ENCODE measurements at regions not wholly inside any gene's neighbourhood (a gene's known extent, or its start where the extent isn't known, plus 50 kb on each side); places are given as distances from the start of the nearest gene placed in this dataset.

GRCh38 chr5:174642816-174643405 lies 81.5 kb upstream of the MSX2 start:
- 3% methylated on average over 4 of the region's 4 CpGs for WGBS (ENCODE audit: insufficient coverage, insufficient replicate concordance, low lambda C conversion rate, missing lambda C conversion rate)
- Histone ChIP-seq H3K79me2 (ENCODE audit: control insufficient read depth, insufficient read depth, low read length) (no peaks in the 10 kb centered on the region), H2AFZ (ENCODE audit: control insufficient read depth, low read depth, low read length) (no peak overlapping the region), H3K27ac (ENCODE audit: control insufficient read depth, insufficient read depth) (no peak overlapping the region), H3K4me3 (no peak overlapping the region), H3K27me3 (replicated peaks in 1 of 2; ENCODE audit: control insufficient read depth in 2 of 2, insufficient read depth in 2 of 2, low read length in 1 of 2) (no peaks in the 10 kb centered on the region), H3K9ac (ENCODE audit: control insufficient read depth, insufficient read depth, low read length) (no peak overlapping the region), H4K20me1 (ENCODE audit: control insufficient read depth, insufficient read depth) (no peaks in the 10 kb centered on the region), H3K4me1 (ENCODE audit: control insufficient read depth, insufficient read depth, low read length) (no peaks in the 10 kb centered on the region), H3K4me2 (ENCODE audit: control insufficient read depth, insufficient read depth) (no peak overlapping the region), H3K9me3 (replicated peaks; ENCODE audit: control insufficient read depth, insufficient read depth, low read length) (no peaks in the 10 kb centered on the region), H3K36me3 (ENCODE audit: control insufficient read depth in 2 of 2, insufficient read depth in 2 of 2, low read length in 1 of 2) (no peaks in the 10 kb centered on the region)
- ChIA-PET RAD21 (ENCODE audit: unreplicated experiment) (no interaction called here), CTCF (no interaction called here), SMC1A (ENCODE audit: uncharacterized antibody, unreplicated experiment) (no interaction called here), POLR2A (no interaction called here)
- FAIRE-seq (no peak), ATAC-seq (no peak), DNase-seq (ENCODE audit: low read depth, low spot score) (no peak)
- in situ Hi-C loops (cut with MboI) (no loop called here), intact Hi-C loops (cut with micrococcal nuclease; ENCODE audit: unreplicated experiment) (no loop called here)
- no TSS peak for BruUV-seq (replicated peaks)
- no peak for TF ChIP-seq PBX3 (IDR thresholded peaks at IDR 0.05; ENCODE audit: insufficient replicate concordance, low read depth, low read length)
- TF ChIP-seq MLLT1 (IDR thresholded peaks at IDR 0.05) = no peak
- TF ChIP-seq PKNOX1 (IDR thresholded peaks at IDR 0.05) = no peak
- TF ChIP-seq MTA3 (IDR thresholded peaks at IDR 0.05; ENCODE audit: borderline replicate concordance, low read length) = no peak
- TF ChIP-seq RBBP5 (conservative IDR thresholded peaks at IDR 0.05) = no peak
- no peak for TF ChIP-seq ZBED1 (IDR thresholded peaks at IDR 0.05; ENCODE audit: borderline replicate concordance)
- TF ChIP-seq REST (IDR thresholded peaks at IDR 0.05; ENCODE audit: low read depth, low read length) = no peak
- no peak for TF ChIP-seq SUZ12 (IDR thresholded peaks at IDR 0.05; ENCODE audit: unreplicated experiment)
- TF ChIP-seq ZNF274 (IDR thresholded peaks at IDR 0.05; ENCODE audit: insufficient read depth, insufficient read length) = no peak
- no peak for TF ChIP-seq IRF5 (IDR thresholded peaks at IDR 0.05; ENCODE audit: borderline replicate concordance)
- TF ChIP-seq BCL3 (IDR thresholded peaks at IDR 0.05; ENCODE audit: borderline replicate concordance, insufficient read depth, low read depth, low read length, poor library complexity, severe bottlenecking) = no peak
- TF ChIP-seq CBX5 (IDR thresholded peaks at IDR 0.05; ENCODE audit: low read depth) = no peak

All from GM12878 (cell line).